Mesothelial cell of epicardium (in vitro differentiated cells): ENCODE measurements at regions not wholly inside any gene's neighbourhood (a gene's known extent, or its start where the extent isn't known, plus 50 kb on each side); places are given as distances from the start of the nearest gene placed in this dataset.

Experiments
- DNase-seq, 2 experiments: peaks; one replicate each; pipeline ENCODE4 v3.0.0; 2021; ENCODE audit warnings: low spot score in 2 of 2; ENCODE audit not compliant: unreplicated experiment in 2 of 2
- H3K27ac Mint-ChIP-seq: 2 replicates; pipeline ENCODE4 v1.8.0; 2021; ENCODE audit warnings: mixed read lengths
- H3K27me3 Mint-ChIP-seq: 2 replicates; pipeline ENCODE4 v1.8.0; 2021; ENCODE audit warnings: low read depth, mixed read lengths
- H3K36me3 Mint-ChIP-seq: 2 replicates; pipeline ENCODE4 v1.8.0; 2021; ENCODE audit warnings: mixed read lengths
- H3K4me1 Mint-ChIP-seq: 2 replicates; pipeline ENCODE4 v1.8.0; 2021; ENCODE audit warnings: mixed read lengths
- H3K4me3 Mint-ChIP-seq: 2 replicates; pipeline ENCODE4 v1.8.0; 2021; ENCODE audit warnings: mild to moderate bottlenecking, moderate library complexity, mixed read lengths
- H3K9me3 Mint-ChIP-seq: 2 replicates; pipeline ENCODE4 v1.8.0; 2021; ENCODE audit warnings: mixed read lengths
- TF ChIP-seq, protein P1 (sequence below): fragments of 200-600 bp; sonication (generic); IDR thresholded peaks from one replicate; pipeline ENCODE4 v1.5.0; 2021; ENCODE audit warnings: antibody characterized with exemption; ENCODE audit not compliant: unreplicated experiment

DNA sequence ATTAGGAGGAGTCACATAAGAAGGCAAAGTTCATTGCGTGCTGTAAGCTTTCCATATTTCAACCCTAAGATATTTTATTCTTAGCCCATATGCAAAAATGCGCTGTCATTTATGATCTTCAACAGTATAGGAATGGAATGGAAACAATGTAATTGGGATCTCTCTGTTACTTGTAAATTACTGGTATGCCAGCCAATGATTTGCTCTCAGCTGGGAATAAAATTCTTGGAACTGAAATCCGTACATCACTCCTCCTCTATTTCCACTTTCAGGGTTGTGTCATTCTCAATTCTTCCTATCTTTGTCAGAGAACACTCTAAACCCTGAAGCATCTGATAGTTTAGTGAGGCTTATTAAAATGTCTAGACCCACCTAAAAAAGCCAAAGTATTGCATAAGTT, 80.7 kb upstream of the STEAP4 start:
- DNase-seq, result no peak
- H3K4me1 Mint-ChIP-seq, result no peaks in the 10 kb centered on the region
- TF ChIP-seq, protein P1, sequence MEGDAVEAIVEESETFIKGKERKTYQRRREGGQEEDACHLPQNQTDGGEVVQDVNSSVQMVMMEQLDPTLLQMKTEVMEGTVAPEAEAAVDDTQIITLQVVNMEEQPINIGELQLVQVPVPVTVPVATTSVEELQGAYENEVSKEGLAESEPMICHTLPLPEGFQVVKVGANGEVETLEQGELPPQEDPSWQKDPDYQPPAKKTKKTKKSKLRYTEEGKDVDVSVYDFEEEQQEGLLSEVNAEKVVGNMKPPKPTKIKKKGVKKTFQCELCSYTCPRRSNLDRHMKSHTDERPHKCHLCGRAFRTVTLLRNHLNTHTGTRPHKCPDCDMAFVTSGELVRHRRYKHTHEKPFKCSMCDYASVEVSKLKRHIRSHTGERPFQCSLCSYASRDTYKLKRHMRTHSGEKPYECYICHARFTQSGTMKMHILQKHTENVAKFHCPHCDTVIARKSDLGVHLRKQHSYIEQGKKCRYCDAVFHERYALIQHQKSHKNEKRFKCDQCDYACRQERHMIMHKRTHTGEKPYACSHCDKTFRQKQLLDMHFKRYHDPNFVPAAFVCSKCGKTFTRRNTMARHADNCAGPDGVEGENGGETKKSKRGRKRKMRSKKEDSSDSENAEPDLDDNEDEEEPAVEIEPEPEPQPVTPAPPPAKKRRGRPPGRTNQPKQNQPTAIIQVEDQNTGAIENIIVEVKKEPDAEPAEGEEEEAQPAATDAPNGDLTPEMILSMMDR, result no peak
- H3K9me3 Mint-ChIP-seq, result no peaks in the 10 kb centered on the region
- H3K4me3 Mint-ChIP-seq, result no peak overlapping the region
- no peaks in the 10 kb centered on the region for H3K36me3 Mint-ChIP-seq
- no peaks in the 10 kb centered on the region for H3K27me3 Mint-ChIP-seq
- H3K27ac Mint-ChIP-seq, result no peak overlapping the region

DNA sequence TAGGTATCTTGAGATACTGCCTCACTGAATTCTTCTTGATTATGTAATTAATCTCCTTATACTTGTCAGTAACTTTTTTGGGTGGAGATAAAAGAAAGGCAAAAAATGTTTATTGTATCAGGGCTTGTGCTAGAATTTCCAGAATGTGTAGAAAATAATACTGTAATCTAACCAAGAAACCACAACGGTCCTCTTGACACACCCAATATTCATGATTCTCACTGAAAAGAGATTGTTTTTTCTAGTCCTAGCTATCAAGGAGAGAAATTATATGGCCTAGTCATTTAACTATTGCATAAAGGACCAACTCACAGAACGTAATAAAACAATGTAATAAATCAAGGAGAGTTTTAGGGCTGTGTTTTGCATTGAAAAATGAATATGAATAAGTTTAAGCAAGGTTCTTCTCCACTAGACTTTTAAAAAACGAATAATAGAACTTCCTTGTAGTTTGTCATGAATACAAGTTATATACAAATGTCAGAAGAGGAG, 80.0 kb upstream of the STEAP4 start:
- no peak overlapping the region for H3K27ac Mint-ChIP-seq
- TF ChIP-seq, protein P1, result no peak
- H3K36me3 Mint-ChIP-seq, result no peaks in the 10 kb centered on the region
- DNase-seq, result no peak
- H3K27me3 Mint-ChIP-seq, result no peaks in the 10 kb centered on the region
- H3K4me1 Mint-ChIP-seq, result no peaks in the 10 kb centered on the region
- H3K9me3 Mint-ChIP-seq, result peaks cover under 1% of the 10 kb centered on the region
- no peak overlapping the region for H3K4me3 Mint-ChIP-seq

DNA sequence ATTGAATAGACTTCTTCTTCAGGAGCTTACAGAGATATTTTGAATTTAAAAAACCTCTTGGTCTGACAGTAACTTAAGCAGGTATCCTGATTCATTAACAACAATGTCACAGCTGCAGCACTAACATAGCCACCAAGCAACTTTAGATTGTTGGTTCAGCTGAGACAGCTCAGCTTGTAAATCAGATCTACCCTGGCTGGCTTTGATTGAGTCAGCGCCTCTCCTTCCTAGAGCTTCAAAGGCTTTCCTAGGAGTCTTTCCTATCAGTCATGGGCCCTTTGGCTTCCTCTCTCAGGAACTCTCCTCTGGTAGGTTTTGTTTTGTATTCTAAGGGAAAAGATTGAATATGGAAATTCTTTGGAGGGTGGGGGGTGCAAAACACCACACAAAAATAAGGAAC, 70.7 kb upstream of the STEAP4 start:
- Mint-ChIP-seq H3K27me3 (no peaks in the 10 kb centered on the region), H3K27ac (no peak overlapping the region), H3K9me3 (peaks cover 24% of the 10 kb centered on the region), H3K36me3 (no peaks in the 10 kb centered on the region), H3K4me3 (no peak overlapping the region), H3K4me1 (peaks cover 9% of the 10 kb centered on the region)
- DNase-seq, result no peak
- TF ChIP-seq, protein P1, result no peak

DNA sequence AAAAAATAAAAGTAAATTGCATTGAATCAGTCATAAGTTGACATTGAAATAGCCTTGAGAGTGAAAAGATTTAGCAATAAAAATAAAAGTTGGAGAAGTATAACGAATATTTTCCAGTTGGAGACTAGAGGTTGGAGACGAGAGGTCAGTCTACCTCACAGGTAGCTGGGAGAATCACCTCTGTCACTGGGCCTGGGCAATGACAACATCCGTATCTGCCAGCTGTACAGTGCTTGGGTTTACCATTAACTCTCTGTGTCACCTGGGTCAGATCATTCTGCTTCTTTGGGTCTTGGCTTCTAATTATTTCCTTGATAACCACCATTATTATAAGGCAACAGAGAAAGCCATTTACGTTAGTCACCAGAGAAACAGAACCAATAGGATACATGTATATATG, 62.0 kb upstream of the STEAP4 start:
- Mint-ChIP-seq H3K27ac (no peak overlapping the region), H3K36me3 (no peaks in the 10 kb centered on the region), H3K9me3 (peaks cover 6% of the 10 kb centered on the region), H3K27me3 (no peaks in the 10 kb centered on the region), H3K4me1 (peaks cover 25% of the 10 kb centered on the region), H3K4me3 (no peak overlapping the region)
- TF ChIP-seq, protein P1, result no peak
- DNase-seq, result no peak

DNA sequence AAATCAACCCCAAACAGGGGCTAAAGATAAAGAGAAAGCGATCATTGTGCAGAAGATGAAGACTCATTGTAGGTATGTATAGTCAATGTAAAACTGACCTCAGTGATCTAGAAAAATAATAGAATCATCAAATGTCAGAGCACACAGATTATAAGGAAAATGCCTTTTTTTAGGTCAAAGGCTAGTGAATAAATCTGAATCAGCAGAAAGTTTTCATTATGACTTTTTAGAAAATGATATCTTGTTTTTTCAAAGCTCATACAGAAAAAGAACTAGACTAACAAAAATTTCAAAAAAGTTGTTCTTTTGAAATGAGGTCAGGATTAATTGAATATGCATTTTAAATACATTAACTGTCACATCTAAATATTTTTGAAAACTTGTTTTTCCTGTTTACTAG, 60.2 kb upstream of the STEAP4 start:
- Mint-ChIP-seq H3K4me3 (no peak overlapping the region), H3K27me3 (no peaks in the 10 kb centered on the region), H3K4me1 (peaks cover 25% of the 10 kb centered on the region), H3K9me3 (peaks cover 6% of the 10 kb centered on the region), H3K27ac (no peak overlapping the region), H3K36me3 (no peaks in the 10 kb centered on the region)
- no peak for DNase-seq
- TF ChIP-seq, protein P1, result no peak

DNA sequence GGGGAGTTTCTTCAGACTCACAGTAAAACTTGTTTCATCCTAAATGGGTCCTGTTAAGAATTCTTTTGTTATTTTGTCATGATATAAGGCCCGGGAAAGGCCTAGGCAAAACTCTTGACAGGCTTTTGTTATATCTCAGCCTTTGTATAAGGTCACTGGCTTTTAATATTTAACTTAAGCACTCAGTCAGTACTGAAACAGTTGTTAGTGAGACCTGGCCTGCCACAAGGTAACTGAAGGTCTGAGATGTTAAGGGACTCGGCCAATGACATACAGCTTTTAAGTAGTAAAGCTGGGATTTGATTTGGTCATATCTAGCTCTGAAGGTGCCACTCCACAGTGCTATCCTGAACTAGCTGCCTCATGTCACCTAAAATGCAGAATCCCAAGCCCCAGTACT, 57.2 kb upstream of the STEAP4 start:
- no peak overlapping the region for H3K27ac Mint-ChIP-seq
- DNase-seq, result no peak
- TF ChIP-seq, protein P1, result no peak
- H3K9me3 Mint-ChIP-seq, result no peaks in the 10 kb centered on the region
- H3K36me3 Mint-ChIP-seq, result no peaks in the 10 kb centered on the region
- H3K4me3 Mint-ChIP-seq, result no peak overlapping the region
- H3K4me1 Mint-ChIP-seq, result peaks cover 25% of the 10 kb centered on the region
- H3K27me3 Mint-ChIP-seq, result no peaks in the 10 kb centered on the region
